HG03108 (cell line): ENCODE measurements at regions not wholly inside any gene's neighbourhood (a gene's known extent, or its start where the extent isn't known, plus 50 kb on each side); places are given as distances from the start of the nearest gene placed in this dataset.

Experiments
- ATAC-seq: cut with Tn5 transposase; IDR thresholded peaks from one replicate; pipeline ENCODE4 v1.9.1; 2021; ENCODE audit warnings: moderate library complexity; ENCODE audit not compliant: unreplicated experiment

DNA sequence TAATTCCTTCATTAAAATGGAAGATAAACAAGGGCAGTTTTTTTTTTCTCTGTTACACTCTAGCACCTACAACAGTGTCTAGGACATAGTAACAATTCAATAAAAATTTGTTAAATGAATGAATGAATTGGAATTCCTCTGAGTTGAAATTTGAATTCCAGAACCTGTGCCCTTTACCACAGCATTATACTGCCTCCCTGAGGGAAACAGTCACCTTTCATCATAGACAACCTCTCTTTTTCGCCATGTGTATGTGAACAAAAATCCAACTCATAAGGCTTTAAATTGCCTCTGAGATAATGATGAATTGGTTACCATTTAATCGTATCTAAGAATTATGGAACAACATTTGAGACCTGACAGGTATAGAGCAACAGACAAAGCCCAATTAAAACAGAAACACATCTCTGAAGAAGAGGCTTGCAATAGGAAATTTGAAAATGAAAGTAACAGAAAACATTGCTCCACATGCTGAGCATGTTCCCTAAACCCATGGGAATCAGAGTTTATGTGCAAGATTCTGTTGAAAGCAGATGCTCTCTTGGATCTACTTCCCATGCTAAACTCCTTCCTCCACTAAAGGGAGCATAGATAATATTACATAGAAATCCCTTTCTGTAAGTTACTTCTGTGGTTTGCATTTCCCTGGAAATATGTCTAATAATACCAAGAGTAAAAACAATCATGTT, 657.8 kb downstream of the GALC start:
- ATAC-seq, result no peak

DNA sequence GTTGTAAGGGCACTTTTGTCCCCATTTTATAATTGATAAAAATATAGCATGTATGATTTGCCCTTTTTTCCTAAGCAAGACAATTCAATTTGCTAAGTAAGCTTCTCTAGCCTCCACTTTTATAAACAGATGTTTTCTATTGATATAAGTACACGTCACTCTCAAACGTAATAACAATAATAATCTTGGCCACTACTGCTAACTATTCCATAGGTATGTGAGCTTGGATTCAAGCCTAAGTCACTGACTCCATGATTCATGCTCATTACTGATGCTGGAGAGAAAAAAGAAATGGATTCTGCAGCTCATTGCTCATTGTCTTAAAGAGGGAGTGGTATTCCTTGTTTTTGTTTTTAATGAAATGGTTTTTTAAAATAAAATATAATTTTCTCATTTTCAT, 661.0 kb downstream of the GALC start:
- ATAC-seq, result no peak

GRCh38 chr14:87325741-87326140, 667.2 kb downstream of the GALC start:
- ATAC-seq, result no peak

GRCh38 chr14:87323191-87323590, 669.8 kb downstream of the GALC start:
- ATAC-seq, result no peak

DNA sequence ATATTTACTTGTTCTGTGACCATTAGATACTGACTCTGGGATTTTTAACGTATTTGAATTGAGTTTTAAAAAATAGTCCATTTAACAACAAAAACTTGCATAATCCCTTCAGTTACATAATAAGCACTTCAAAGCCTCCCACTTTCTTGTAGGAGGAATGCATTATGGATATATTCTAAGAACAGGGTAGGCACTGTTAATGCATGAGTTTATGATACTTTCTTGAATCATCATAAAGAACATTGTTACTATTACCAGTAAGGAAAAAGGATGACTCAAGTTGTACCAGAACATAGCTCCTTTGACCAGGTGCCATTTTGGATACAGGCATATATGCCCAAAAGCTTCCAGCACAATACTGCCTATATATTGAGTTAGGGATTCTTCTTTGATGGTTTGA, 671.4 kb downstream of the GALC start:
- ATAC-seq, result no peak

DNA sequence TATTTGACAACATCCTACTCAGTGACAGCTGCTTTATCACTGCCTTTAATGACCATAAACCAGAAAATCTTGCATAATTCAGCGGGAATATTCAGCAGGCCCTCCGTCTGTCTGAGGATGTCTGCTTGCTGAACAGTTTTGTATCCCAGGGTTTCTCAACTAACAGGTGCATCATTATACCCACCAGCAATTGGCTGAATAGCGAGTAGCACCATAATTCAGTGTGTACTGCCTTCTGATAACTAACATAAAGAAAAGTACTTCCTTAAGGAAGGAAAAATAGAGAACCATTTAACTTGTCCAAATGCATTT, 680.1 kb downstream of the GALC start:
- ATAC-seq, result no peak

GRCh38 chr14:87312169-87312893, 680.7 kb downstream of the GALC start:
- no peak for ATAC-seq

DNA sequence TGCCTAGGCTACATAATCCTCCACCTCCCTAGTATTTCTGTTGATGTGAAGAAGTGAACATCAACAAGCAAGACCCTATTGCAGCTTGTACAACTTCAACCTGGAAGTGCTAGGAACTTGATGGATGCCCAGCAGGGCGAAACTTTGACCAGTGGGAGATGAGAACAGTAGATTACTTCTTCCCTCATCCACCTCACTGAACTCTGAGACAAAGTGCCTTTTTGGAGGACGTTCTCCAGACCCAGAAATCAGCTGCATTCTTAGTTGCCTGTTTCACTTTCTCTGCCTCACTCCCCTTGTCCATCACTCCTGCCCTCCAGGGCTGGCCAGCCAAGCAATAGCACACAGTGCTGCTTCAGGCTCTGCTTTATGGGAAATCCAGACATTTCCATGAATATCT, 683.4 kb downstream of the GALC start:
- no peak for ATAC-seq

DNA sequence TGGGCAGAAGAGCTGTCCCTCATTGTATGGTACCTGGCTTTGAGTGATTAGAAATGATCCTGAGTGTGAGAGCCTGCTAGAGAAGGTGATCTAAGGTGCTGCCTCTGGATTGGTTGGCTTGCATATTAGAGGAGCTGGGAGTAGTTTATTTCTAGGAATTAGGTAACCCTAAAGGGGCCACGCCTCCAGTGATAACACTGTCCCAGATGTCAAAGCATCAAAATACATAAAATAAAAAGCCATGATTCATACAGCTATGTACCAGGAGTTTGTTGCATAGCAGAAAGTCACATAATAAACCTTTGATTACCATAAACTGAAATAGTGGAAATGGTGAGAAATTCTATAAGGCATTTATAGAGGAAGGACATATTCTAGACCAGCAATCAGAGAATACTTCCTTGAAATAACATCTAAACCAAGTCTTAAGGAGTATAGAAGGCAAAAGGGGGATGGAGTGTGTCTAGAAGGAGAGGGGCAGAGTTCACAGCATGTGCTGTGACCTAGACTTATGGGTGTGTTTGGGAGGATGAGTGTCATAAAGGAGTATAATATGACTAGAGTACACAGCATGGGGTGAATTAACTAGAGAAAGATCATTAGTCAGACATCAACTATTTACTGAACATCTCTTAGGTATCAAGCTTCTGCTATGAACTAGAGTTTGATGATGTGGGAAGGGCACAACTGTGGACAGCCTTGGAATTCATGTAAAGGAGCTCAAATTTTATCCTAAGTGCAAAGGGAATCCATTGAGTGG, 686.4 kb downstream of the GALC start:
- ATAC-seq, result no peak

DNA sequence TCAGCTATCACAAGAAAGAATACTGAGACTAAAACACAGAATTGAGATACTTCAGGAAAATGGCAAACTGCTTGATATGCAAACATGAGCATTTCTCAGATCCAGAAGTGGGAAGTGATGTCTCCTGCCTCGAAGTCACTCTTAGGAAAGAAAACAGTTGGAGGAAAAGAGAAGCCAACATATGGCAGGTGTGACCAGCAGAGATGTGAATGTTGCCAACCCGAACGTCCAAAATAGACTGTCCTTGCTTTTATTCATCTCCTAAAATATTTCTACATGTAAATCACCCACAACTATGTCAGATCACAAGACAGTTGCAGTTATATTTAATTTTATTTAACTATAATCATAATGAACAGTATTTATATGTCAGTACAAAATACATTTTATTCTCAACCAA, 687.6 kb downstream of the GALC start:
- ATAC-seq, result no peak

- no peak for ATAC-seq
Measured at GRCh38 chr14:87304404-87304803, 688.6 kb downstream of the GALC start.

- no peak for ATAC-seq
Measured at GRCh38 chr14:87286826-87287225, 706.2 kb downstream of the GALC start.

GRCh38 chr14:87286191-87286590, 706.8 kb downstream of the GALC start:
- ATAC-seq, result no peak

GRCh38 chr14:87285506-87285905, 707.5 kb downstream of the GALC start:
- ATAC-seq, result no peak

DNA sequence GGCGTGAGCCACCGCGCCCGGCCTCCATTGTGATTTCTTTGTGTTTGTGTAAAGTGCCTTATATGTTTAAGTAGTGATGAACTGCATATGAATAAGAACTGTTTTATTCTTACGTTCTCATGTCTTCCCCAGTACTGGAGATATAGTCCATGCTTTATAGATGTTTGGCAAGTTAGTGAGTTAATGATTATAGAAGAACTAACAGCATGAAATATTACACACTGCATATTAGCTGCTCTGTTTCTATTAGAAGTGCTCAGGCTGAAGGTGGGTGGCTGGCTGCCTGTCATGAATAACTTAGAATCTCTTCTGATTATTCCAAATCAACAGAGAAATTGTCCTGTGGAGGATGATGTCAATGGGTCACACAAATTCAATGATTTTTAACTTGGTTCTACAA, 709.4 kb downstream of the GALC start:
- ATAC-seq, result no peak

DNA sequence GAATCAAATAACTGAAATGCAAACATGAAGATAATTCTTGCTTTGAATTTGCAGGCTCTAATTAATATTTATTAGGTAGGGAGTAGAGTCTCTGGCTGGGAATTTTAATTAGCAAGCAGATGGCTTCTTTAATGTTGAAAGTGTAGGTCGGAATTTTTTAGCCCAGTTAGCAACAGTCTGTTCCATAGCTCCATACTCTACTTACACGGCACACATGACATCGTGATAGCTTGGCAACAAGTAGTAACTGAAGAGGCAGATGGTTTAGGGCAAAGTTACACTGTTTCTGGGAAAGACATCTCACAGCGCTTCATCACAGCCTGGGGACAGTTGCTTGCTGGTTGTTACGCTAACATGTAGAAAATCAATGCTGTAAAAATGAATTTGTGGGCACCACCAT, 710.7 kb downstream of the GALC start:
- ATAC-seq, result no peak

- ATAC-seq, result no peak
Measured at GRCh38 chr14:87278415-87278814, 714.6 kb downstream of the GALC start.

- ATAC-seq, result no peak
Measured at GRCh38 chr14:87271331-87271730, 721.7 kb downstream of the GALC start.

- ATAC-seq, result no peak
Measured at GRCh38 chr14:87268997-87269396, 724.0 kb downstream of the GALC start.

- no peak for ATAC-seq
Measured at GRCh38 chr14:87264796-87265195, 728.2 kb downstream of the GALC start.

DNA sequence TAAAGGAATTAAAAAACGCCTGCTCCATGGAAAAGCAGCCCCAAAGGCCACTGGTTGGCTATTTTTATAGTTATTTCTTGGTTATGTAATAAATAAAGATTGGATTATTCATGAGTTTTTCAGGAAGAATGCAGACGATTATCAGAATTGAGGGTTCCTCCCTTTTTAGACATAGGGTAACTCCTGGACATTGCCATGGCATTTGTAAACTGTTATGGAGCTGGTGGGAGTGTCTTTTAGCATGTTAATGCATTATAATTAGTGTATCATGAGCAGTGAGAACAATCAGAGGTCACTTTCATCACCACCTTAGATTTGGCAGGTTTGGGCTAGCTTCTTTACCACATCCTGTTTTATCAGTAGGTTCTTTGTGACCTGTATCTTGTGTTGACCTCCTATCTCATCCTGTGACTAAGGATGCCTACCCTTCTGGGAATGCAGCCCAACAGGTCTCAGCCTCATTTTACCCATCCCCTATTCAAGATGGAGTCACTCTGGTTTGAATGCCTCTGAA, 728.7 kb downstream of the GALC start:
- ATAC-seq, result no peak

DNA sequence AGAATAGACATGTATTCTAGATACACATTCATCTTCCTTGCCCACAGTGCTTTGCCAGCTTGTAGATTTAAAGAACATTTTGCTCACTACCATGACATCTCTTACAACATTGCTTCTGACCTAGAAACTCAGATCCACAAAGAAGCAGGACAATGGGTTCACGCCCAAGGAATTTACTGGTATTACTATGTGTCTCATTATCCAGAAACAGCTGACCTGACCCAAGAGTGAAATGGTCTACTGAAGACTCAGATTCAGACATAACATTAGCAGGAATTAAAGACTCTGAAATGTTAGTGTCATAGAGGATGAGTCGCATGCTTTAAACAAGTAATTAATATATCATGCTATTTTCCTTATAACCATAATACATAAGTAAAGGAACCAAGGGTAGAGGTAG, 731.4 kb downstream of the GALC start:
- no peak for ATAC-seq
